ENCODE measurements at regions not wholly inside any gene's neighbourhood (a gene's known extent, or its start where the extent isn't known, plus 50 kb on each side); places are given as distances from the start of the nearest gene placed in this dataset.
"Not testable (repeated sequence)": the region's sequence is repeated elsewhere in the genome, so short reads cannot be mapped to it uniquely, and the experiment has no call there.

- DNase-seq: no peak
Observed at GRCh38 chr12:131561891-131562684, 148.8 kb upstream of the SFSWAP start.

- DNase-seq: not testable (repeated sequence)
Observed at GRCh38 chr12:131564138-131564727, 146.7 kb upstream of the SFSWAP start.

GRCh38 chr12:131564845-131565244 is 146.0 kb upstream of the SFSWAP start:
- peak; percentile 31 for DNase-seq

GRCh38 chr12:131565267-131566015 is 145.4 kb upstream of the SFSWAP start:
- no peak for DNase-seq

GRCh38 chr12:131568336-131568735 is 142.6 kb upstream of the SFSWAP start:
- no peak for DNase-seq

- DNase-seq: no peak
Observed at GRCh38 chr12:131570596-131570995, 140.3 kb upstream of the SFSWAP start.

- DNase-seq: no peak
Observed at GRCh38 chr12:131571827-131572226, 139.1 kb upstream of the SFSWAP start.

- DNase-seq: no peak
Observed at GRCh38 chr12:131572626-131573025, 138.3 kb upstream of the SFSWAP start.

- no peak for DNase-seq
Observed at GRCh38 chr12:131573631-131574394, 137.1 kb upstream of the SFSWAP start.

- no peak for DNase-seq
Observed at GRCh38 chr12:131574395-131574771, 136.5 kb upstream of the SFSWAP start.

GRCh38 chr12:131575371-131575770 is 135.5 kb upstream of the SFSWAP start:
- DNase-seq: no peak

GRCh38 chr12:131576734-131577133 is 134.2 kb upstream of the SFSWAP start:
- DNase-seq: not testable (repeated sequence)

- no peak for DNase-seq
Observed at GRCh38 chr12:131577766-131578165, 133.1 kb upstream of the SFSWAP start.

GRCh38 chr12:131578828-131579470 is 131.9 kb upstream of the SFSWAP start:
- DNase-seq: no peak

GRCh38 chr12:131583090-131583712 is 127.7 kb upstream of the SFSWAP start:
- no peak for DNase-seq

GRCh38 chr12:131586269-131586668 is 124.6 kb upstream of the SFSWAP start:
- no peak for DNase-seq

GRCh38 chr12:131586761-131587160 is 124.1 kb upstream of the SFSWAP start:
- DNase-seq: no peak

GRCh38 chr12:131587565-131587964 is 123.3 kb upstream of the SFSWAP start:
- no peak for DNase-seq

- DNase-seq: no peak
Observed at GRCh38 chr12:131589221-131589897, 121.5 kb upstream of the SFSWAP start.

GRCh38 chr12:131589966-131590365 is 120.9 kb upstream of the SFSWAP start:
- DNase-seq: no peak

GRCh38 chr12:131591136-131591535 is 119.8 kb upstream of the SFSWAP start:
- DNase-seq: no peak
